Stimulated activated CD8-positive, alpha-beta memory T cell treated with anti-CD3 and anti-CD28 coated beads, Interleukin-15, amount 100 ng/mL, for 24 hours (primary cell): ENCODE measurements at regions not wholly inside any gene's neighbourhood (a gene's known extent, or its start where the extent isn't known, plus 50 kb on each side); places are given as distances from the start of the nearest gene placed in this dataset.

Experiments used
- DNase-seq: peaks from one replicate; pipeline ENCODE4 v3.0.0-alpha.2; 2020; ENCODE audit warnings: low read depth

DNA sequence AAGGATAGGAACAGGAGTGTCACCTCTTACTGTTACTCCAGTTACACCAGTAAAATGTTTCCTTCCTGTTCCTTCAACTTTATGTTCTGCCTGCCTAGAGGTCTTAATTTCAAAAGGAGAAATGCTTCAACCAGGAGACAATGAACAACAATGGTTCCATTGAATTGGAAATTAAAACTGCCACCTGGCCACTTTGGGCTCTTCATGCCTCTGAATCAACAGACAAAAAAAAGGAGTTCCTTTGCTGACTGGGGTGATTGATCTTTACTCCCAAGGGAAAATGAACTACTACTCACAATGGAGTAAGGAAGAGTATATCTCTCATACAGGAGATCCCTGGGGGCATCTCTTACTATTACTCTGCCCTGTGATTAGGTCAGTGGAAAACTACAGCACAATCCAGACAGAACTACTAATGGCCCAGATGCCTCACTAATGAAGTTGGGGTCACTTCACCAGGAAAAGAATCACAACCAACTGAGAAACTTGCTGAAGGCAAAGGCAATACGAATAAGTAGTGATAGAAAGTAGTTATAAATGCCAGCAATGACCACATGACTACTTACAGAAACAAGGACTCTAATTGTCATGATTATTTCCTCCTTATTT is 76.6 kb upstream of the PRDX6 start:
- DNase-seq, result no peak

DNA sequence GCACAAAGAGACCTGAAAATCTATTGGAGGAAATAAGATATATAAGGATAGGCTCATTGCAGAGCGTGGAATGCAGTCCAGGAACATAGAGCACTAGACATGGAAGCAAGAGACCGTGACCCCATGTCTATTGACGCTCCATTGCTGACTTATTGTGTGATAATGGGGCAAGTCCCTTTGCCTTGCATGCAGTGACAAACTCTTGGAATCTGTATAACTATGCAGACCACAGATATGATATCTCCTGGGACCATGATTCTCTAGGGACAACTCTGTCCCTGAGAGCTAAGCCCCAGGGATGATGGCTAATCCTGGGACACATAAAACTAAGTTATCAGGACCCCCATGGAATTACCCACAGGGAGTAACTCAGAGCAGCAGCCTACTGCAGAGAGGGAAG is 73.1 kb upstream of the PRDX6 start:
- DNase-seq, result no peak

DNA sequence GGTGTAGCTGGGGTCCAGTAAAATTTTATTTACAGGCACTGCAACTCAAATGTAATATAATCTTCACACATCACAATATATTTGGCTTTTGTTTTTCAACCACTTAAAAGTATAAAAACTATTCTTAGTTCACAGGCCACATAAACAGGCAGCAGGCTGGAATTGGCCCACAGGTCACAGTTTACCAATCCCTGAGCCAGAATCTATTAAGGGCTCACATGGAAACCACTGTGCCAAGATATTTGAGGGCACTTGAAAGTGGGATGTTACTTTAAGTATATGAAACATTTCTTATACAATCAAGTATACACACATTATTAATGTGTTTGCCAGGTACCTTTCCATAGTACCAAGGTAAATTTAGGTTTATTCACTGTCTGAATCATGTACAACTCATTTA is 71.9 kb upstream of the PRDX6 start:
- DNase-seq, result no peak

DNA sequence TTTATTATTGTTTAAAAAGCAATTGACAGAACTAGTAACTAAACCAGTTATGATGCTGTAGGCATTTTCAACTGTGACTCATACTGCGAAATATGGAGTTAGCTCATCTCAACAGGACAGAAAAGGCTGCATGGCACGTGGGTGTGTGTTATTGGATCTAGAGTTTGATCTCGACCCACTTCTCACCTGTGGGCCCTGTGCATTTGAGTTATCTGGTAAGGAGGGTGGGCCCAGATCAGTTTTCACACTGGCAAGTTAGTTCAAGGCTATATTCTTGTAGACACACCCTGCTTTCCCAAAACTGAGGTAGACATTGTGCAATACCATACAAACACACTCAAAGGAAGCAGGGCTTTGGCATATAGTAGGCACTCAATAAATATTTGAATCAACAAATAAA is 71.3 kb upstream of the PRDX6 start:
- DNase-seq, result no peak

DNA sequence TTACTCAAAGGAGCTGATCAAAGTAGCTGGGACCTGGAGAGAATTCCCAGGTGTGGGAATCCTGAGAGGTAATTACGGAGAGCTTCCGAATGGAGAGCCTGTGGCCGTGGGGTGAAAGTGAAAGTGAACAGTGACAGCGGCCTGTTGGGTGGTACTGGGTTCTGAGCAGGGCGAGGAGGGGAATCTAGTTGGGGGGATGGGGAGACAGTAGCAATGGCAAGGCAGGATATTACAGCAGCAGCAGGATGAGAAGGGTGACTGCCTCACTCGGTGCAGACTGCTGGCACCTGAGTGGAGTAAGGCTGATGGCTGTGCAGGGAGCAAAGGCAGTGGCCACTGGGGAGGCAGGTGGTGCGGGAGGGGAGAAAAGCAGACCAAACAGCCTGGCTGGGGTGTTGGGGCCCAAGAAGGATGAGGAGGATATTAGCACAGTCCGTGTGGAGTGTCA is 70.3 kb upstream of the PRDX6 start:
- no peak for DNase-seq

DNA sequence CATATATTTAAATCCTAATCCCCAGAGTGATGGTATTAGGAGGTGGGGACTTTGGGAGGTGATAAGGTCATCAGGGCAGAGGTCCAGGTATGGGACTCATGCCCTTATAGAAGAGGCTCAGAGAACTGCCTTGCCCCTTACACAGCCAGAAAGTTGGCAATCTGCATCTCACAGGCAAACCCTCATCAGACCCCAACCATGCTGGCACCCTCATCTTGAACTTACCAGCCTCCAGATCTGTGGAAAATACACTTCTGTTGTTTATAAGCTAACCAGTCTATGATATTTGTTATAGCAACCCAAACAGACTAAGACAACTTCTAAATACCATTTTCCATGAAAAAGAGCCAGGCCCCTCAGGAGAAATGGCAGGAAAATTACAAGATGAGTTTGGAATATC is 69.3 kb upstream of the PRDX6 start:
- DNase-seq, result no peak

DNA sequence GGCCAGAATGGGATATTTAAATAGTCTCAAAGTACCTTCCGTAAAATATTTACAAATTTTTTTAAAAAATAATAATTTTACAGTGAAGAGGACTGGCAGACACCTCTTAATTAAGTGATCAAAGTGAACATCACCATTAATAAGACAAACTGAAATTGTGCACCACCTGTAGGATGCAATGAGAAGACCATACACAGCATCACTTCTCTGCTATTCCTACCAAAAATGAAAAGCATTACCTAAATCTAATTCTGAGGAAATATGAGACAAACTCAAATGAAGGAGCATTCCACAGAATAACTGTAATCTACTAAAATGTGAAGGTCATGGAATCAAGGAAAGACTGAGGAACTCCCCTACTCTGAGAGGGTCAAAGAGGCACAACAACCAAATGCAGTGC is 68.2 kb upstream of the PRDX6 start:
- no peak for DNase-seq

DNA sequence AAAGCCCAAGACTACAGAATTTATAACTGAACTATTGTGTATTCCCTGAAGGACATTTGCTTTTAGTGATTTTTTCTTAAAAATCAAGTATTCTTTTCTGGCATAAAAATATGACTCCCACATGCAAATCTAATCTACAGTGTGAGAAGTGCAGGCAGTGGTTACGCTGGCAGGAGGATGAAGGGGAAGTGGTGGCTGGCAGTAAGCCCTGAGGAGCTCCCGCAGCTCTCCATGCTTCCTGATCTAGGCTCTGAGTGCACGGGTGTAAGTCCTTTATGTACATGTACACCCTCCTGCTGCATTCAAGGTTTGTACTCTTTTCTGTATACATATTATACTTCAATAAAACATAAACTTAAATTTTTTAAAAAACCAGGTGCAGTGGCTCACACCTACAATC is 67.5 kb upstream of the PRDX6 start:
- no peak for DNase-seq

DNA sequence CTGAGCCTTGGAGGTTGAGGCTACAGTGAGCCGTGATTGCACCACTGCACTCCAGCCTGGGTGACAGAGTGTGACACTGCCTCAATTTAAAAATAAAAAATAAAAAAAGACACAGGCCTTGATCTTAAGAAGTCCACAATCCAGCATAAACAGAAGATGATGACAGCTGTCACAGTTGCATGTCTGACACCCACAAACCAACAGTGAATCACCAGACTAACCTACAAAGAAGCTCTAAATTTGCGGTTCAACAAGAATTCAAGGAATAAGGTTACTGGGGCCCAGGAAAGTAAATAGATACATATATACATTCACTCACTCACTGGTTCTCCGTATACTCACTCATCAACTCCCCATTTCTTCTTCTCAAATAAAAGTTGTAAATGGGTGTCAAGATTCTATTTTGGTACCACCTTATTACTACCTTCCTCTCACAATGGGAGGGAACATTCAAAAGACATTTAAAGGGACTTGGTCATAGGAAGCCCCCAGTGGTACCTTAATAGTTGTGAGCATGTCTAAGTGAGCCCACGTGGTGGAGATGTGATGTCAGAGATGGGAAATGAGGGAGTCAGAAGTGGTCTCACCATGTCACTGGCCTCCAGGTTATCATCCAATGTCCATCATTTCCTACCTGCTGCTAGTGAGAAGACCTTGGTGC is 66.9 kb upstream of the PRDX6 start:
- no peak for DNase-seq

DNA sequence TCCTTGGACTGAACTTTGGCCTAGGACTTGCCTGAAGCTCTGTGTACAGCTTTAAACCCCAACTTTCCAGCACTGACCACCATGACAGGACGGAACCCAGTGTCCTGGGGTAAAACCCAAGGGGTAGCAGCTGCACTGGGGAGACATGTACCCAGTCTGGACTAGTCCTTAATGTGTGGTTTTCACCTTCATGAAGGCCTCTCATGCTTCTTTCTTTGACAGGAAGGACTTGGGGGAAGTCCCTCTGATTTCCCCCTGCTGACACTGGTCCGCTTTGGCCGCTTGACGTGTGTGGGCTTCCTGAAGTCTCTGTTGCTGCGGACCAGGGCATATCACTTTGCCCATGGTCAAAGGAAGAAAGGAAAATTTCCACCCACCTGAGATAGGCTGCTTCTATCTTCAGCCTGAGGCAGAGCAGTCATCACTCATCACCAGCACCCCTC is 66.3 kb upstream of the PRDX6 start:
- no peak for DNase-seq

DNA sequence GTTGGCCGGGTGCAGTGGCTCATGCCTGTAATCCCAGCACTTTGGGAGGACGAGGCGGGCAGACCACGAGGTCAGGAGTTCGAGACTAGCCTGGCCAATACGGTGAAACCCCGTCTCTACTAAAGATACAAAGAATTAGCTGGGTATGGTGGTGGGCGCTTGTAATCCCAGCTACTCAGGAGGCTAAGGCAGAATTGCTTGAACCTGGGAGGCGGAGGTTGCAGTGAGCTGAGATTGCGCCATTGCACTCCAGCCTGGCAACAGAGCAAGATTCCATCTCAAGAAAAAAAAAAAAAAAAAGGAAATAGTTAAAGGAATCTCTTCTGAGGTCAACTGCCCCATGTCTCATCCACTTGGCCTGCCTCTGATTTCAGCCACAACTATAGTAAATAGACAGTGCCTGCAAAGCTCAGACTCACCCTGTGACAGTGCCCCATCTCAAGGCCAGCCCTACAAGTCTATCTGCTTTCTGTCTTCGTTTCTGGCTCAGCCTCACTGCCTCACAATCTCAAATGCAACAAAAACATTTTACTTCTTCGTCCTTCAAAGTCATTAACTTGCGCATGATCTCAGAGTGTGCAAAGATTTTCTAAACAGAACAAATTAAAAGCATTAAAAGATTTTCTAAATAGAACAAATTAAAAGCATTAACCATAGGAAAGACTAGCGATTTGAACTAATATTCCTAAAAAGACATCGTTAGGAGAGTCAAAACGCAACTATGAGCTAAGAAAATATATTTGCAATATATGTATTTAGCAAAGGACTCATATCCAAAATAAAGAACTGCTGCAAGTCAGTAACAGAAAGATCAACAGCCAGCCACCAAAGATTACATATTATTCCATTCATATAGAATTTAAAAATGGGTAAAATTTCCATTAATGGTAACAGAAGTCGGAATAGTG is 65.0 kb upstream of the PRDX6 start:
- DNase-seq, result no peak

DNA sequence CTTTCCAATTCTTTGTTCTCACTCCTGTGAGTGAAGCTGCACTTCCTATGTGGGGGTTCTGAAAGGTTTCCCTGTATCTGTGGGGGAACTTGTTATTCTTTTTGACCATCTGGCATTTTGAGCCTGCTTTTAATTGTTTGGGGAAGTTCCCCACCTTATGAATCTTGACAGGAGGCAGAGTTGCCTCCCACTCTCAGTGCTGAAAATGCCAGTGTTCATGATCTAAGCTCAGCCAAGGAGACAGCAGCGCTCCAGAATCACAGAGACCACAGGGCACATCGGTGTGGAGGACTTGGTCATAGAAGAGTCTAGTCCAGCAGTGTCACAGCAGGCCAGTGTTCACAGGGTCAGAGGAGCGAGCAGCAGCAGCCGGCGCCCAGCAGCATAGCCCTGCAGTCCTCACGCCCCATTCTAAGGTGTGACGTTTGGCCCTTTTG is 63.8 kb upstream of the PRDX6 start:
- no peak for DNase-seq

DNA sequence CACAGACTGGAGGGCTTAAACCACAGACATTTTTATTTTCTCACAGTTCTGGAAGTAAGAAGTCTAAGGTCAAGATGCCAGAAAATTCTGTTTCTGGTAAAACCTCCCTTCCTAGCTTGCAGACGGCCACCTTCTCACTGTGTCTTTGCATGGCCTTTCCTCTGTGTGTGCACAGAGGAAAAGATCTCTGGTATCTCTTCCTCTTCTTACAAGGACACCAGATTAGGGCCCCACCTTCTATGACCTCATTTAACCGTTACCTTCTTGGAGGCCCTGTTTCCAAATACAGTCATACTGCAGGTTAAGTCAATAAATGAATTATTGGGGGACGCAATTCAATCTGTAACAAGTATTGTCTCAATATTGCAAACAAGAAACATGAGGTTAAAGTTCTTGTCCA is 63.0 kb upstream of the PRDX6 start:
- no peak for DNase-seq

DNA sequence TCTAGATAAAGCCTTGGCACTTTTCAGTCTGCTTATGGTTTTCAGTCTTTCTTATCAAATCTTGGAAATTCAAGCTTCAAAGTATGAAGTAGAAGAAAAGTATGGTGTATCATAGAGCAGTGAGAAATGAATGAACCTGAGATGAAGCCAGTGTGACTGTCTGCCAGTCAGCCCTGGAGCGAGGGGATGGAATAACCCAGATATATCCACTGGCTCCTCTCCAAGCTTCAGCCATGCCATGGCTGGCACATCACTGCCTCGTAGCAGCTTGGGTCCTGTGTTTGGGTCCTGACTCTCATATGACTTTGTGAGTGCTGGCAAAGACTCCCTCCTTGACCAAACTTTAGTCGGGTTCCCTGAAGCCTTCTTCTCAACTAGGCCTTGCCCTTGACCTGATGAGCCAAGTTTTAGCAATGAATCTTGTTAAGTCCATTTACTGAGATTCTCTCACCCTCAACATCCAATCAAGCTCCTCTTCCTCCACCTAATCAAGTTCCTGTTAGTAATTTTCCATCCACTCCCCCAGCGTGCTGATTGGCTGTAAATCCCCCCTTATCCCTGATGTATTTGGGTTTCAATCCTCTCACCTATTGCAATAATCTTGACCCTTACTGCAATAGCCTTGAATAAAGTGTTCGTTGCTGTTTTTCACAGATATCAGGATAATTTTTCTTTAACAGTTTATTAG is 62.5 kb upstream of the PRDX6 start:
- no peak for DNase-seq

DNA sequence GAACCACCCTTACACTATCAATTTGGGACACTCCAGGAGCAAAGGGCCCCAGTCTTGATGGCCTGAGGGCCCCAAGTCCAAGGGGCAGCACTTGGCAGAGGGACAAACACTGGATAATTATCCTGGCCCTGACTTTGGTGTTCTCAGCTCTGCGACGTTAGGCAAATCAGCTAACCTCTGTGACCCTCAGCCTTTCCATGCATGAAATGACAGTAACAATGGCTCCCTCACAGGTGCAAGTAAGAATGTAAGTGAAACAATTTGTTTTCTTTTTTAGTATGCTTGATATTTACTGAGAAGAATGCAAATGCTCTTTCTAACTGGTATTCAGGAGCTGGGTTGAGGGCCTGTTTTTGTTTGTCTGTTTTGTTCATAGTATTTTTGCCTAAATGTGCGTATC is 61.6 kb upstream of the PRDX6 start:
- DNase-seq, result no peak

DNA sequence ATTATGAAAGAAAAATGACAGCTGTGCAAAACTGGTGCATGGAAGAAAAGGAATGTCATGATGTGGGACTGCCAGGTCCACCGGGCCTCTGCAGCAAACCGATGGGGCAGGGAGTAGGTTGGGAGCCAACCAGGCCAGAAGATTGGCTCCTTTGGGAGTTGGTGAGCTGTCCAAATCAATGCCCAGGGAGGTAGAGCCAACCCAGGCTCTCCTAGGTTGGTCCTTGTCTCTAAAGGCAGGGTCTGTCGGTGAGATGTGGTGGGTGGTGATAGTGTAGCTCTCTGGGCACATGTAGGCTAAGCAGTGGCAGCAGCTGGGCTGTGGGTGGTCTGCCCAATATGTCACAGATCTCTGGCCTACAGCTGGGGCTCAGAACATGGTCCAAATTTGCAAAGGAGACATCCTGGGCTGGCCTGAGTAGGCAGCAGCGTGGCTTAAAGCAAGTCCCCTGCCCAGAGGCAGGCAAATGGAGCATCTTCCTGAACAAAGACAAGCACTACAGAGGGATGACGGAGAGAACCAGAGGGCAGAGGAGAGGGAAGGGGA is 61.2 kb upstream of the PRDX6 start:
- DNase-seq, result no peak

DNA sequence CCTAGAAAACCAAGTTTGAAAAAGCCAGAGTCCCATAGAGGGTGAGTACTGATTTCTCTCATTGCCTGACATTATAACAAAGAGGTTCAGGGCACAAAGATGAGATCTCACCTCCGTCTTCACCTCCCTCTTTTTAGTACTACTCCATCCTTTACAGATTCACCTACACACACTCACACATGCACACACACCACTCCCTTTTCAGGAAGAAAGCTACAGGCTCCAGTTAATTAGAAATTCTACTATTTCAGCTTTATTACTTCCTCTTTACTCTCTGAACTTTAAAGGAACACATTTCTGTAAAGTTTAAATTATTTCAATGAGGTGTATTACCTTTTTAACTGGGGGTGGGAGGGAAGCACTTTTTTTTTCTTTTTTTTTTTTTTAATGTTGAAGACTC is 59.6 kb upstream of the PRDX6 start:
- DNase-seq, result no peak

DNA sequence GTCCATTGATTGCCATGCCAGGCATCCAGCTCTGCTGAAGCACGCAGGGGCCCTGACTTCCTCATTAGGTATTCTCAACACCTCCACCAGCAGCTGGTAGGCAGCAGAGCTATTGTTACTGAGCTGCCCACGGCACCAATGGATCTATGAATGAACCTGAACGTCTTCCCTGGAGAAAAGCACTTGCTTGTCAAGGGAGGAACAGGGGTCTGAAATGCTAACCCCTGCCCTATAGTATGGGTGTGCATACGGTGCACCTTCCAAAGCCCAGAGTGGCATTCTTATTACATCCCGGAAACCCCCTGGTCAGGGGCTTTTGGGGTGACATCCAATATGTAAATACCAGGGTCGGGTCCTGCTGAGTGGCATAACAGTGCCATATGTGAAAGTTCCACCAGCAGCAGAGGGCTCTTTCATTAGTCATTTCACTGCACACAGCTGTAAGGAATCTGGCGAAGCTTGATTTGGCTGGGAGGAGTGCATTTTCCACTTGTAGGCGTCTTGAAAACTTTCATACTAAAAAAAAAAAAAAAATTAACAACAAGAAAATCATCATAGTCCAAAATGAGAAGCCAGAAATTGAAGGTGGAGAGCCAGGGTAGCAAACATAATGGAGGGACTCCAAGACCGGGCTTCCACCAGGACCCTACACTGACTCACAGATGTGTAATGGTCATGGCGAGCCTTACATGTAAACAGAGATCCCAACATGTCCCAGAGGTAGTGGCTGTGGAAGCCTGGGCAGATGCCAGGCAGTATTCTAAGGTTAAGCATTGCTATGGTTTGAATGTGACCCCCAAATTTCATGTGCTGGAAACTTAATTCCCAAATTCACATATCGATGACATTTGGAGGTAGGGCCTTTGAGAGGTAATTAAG is 58.8 kb upstream of the PRDX6 start:
- DNase-seq, result no peak

DNA sequence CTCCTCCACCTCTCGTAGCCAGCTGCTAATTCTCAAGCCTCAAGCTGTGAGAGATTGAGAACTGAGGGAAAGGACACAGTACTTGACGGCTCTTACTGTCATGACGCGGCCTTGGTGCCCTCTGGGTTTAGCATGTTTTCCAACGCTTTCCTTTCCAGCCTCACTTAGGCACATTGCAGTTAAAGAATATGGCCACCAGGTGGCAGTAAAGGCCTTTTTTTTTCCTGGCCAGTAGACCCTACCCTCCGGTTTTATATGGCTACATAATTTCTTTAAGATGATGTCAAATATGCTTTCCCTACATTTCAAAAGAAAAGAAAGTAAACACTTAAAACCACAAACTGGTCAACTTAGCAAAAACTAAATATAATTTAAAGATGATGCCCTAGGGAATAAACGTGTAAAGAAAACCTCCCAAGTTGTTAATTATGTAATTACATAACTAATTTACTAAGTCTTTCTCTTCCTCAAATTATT is 56.8 kb upstream of the PRDX6 start:
- peak; percentile 16 for DNase-seq

DNA sequence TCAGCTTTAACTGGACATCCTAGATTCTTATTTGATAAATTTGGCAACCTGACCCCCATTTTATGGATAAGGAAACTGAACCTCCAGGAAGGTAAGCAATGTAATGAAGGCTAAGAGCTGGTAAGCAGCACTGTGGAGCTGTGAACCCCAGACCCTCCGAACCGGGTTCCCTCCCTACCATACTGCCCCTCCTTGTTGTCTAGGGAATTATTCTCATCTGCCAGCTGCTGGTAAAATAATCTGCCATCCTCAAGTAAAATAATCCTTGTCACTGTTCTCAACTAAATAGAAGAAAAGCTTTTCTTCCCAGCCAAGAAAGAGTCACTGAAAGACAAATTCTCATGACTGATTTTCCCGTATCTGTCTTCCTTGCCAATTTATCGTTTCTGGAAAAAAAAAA is 55.8 kb upstream of the PRDX6 start:
- DNase-seq, result no peak

DNA sequence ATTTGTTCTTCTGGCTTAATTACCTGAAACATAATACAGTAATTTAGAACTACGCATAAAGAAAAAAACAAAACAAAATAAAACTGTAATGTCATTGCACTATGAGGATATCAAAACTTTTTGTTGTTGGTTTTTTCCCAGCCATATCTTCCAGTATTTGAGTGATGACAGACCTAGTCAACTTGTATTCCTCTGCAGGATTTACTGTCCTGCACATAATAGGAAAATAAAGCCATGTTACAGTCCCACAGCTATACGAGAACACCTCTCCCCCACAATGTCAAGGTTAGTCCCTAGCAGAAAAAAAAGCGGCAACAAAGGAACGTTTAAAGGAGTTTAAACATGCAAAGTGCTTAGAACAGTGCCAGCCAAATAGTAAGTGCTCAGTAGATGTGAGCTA is 55.3 kb upstream of the PRDX6 start:
- no peak for DNase-seq
